ENCODE measurements at regions not wholly inside any gene's neighbourhood (a gene's known extent, or its start where the extent isn't known, plus 50 kb on each side); places are given as distances from the start of the nearest gene placed in this dataset.

- TF ChIP-seq, protein P1, sequence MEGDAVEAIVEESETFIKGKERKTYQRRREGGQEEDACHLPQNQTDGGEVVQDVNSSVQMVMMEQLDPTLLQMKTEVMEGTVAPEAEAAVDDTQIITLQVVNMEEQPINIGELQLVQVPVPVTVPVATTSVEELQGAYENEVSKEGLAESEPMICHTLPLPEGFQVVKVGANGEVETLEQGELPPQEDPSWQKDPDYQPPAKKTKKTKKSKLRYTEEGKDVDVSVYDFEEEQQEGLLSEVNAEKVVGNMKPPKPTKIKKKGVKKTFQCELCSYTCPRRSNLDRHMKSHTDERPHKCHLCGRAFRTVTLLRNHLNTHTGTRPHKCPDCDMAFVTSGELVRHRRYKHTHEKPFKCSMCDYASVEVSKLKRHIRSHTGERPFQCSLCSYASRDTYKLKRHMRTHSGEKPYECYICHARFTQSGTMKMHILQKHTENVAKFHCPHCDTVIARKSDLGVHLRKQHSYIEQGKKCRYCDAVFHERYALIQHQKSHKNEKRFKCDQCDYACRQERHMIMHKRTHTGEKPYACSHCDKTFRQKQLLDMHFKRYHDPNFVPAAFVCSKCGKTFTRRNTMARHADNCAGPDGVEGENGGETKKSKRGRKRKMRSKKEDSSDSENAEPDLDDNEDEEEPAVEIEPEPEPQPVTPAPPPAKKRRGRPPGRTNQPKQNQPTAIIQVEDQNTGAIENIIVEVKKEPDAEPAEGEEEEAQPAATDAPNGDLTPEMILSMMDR (IDR thresholded peaks at IDR 0.05 in 8 of 11, conservative IDR thresholded peaks at IDR 0.05 in 3 of 11) = no peak
- TF ChIP-seq POLR2AphosphoS5 (IDR thresholded peaks at IDR 0.05) (no peak), POLR2A (IDR thresholded peaks at IDR 0.05) (no peak)
Measured at GRCh38 chr5:57653636-57654290, 171.2 kb upstream of the ACTBL2 start.

Data from spleen (tissue), 7 donors.